GM21717 (cell line): ENCODE measurements at regions not wholly inside any gene's neighbourhood (a gene's known extent, or its start where the extent isn't known, plus 50 kb on each side); places are given as distances from the start of the nearest gene placed in this dataset.

Experiments
- ATAC-seq: cut with Tn5 transposase; IDR thresholded peaks from one replicate; pipeline ENCODE4 v1.9.1; 2021; ENCODE audit warnings: mild to moderate bottlenecking, moderate library complexity; ENCODE audit not compliant: unreplicated experiment

DNA sequence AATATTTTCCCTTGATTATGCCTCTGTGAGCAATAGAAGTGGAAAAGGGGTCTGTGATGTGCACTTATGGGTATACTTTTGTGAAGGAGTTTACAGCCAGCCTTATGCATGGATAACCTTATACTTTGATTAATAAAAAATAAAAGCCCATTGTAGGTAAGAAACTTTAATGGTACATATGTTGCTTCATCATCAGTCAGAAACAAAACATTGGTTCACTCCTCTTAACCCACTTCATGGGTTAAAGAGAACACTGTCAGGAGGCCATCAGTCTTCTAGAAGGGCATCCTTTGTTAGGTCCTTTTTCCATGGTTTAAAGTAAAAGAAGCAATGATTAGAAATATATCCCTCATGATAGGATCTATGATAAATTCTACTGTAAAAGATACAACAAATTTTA, 952.1 kb upstream of the MIR17HG start:
- ATAC-seq: no peak

DNA sequence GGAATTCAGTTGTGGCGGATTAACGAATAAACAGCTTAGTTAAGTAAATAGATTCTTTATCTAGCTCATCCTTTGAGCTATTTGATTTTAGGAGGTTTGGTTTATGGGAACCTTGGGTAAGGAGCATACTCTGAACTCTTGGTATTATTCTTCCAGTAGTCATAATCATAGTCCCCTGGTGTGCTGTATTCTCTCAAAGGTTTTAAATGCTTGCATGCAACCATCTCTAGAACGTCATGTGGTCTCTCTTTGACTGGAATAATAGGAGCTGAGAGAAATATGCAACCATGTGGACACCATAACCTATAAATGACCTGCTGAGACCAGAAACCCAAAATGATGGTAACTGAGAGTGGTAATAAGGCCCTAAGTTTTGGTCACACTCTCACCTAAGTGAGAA, 951.6 kb upstream of the MIR17HG start:
- ATAC-seq: no peak

DNA sequence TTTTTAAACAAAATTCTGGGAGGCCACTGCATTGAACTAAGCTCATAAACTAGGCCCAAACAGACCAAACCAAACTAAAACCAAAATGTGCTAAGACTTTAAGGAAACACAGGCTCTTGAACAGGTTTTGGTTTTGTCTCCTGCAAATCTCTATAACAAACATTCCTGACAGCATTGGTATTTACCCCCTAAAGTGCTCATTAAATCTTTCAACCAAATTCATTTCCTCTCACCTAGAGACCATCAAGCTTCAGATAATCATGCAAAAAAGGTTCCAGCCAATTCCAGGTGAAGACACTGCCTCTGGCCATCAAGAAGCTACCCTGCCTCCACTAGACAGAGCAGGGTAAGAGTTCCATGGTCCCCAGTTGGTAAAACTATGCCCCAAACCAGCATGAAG, 951.2 kb upstream of the MIR17HG start:
- ATAC-seq: no peak

DNA sequence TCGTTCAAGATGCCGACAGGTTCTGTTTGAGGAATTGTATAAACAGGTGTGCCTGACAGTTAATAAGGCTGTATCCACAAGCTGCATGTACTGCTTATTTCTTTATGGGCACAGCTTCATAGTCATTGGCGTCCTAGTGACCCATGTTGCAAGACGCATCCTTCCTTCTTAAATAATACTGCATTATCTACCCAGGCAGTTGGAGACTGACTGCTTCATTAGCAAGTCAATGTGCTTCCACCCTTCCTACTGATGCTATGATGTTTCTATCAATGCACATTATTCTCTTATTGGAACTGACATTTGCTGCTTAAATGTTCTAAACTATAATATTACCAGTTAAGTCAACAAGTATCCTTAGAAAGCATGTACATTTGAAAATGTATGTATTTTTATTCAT, 950.0 kb upstream of the MIR17HG start:
- ATAC-seq: no peak

DNA sequence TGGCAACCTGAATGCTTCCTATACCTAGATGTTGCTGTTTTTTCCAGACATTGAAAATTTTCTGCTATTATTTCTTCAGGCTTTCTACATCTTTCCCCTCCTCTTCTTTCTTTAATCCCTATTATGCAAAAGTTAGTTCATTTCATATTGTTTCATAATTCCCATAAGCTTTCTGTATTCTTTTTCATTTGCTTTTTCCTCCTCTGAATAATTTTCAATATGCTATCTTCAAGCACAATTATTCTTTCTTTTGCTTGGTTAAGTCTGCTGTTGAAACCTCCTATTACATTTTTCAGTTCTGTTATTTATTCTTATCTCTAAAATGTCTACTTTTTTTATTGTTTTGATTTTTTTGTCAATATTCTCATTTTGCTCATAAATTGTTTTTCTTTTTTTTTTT, 947.1 kb upstream of the MIR17HG start:
- ATAC-seq: no peak

DNA sequence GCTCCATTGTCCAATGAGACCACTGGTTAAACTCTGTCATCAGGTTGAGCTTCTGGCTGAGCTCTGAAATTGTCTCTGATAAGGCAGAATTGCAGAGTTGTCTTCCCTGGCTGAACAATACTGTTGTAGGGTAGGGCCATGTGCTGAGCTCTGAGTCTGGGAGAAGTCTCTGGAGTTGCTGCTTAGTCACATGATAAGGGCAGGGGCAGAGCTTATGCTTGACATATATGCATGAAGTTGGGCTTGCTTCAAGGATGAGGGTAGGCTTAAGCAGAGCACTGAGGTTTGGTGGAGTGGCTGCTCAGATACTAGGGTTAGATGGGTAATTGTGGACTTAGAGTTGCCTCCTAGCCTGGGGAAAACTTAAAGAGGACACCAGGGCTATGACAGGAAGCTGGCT, 946.3 kb upstream of the MIR17HG start:
- ATAC-seq: no peak

DNA sequence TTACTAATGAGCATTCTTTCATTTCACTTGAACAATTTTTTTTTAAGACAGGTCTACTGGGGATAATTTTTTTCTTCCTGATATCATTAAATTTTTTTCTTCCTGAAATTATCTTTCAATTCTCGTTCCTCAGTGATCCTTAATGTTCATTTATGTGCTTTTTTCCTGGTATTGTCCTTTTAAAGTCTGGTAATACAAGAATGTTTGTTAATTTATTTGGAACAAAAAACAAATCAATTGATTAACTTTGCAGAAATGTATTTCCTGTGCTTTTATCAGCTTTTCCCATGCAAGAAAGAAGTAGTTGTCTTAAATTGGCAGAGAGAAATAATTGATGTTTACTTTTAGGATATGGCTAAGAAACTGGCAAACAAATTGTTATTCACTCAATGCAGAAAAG, 945.4 kb upstream of the MIR17HG start:
- ATAC-seq: no peak

DNA sequence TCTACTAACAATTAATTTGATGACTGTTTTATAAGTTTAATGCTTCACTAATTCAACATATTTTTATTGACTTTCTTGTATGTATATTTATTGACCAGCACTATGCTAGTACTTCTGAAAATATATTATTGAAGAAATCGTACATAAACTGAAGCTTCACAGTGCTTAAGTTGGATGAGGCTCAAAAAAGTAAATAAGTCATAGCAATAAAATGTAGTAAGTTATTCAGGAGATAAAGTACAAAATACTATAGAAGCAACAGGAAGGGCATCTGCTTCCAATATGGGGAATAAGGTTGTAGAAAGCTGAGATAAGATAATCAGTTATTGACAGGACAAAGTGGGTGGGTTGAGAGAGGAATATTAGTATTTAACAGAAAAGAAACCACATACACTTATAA, 944.9 kb upstream of the MIR17HG start:
- ATAC-seq: no peak

DNA sequence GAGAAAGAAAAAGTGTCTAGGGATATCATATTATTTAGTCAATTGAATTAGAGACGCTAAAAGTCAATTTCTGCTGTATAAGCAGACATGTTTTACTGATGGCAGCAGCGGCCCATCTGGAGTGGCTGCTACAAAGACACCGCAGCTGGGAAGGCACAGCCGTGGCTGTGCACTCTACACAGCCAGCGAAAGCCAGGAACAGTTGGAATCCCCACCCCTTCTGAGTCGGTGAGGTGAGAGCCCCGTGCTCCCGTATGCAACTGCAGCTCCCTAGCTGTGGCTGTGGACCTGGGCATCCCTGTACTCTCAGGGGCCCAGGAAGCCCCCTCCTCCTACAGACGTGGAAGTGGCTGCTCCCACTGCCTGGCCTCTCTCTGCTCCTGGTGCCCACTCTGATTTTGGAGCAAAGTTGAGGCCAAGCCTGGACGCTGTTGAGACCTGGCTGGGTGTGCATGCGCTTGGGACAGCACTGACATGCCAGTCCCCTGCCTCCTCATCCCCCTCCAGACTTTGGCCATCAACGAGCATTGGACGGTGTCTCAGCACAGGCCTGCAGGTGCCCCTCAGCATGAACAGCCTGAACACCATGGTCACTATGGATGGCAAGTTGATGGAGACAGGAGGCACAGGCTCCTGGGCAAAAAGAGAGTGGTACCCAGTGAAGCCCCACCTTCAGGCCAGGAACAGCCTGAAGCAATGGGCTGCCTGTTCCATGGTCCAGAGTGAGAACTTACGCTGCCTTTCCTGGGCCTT, 944.0 kb upstream of the MIR17HG start:
- no peak for ATAC-seq

DNA sequence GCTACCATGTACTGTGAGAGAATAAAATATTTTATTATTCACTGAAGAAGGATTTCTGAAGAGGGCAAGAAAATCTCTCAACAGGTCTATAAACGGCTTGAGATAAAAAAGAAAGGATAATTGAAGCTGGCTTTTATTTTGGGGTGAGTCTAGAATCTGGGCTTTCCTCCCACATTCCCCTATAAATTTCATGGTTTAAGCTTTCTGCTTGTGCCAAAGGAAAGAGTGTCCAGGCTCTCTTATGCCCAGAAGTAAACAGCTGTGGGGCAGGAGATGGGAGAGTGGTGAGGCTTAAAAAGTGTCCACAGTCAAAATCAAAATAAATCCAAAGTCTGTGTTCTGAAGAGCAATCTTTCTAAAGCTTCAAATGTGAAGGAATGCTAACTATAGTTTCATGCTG, 942.2 kb upstream of the MIR17HG start:
- no peak for ATAC-seq

DNA sequence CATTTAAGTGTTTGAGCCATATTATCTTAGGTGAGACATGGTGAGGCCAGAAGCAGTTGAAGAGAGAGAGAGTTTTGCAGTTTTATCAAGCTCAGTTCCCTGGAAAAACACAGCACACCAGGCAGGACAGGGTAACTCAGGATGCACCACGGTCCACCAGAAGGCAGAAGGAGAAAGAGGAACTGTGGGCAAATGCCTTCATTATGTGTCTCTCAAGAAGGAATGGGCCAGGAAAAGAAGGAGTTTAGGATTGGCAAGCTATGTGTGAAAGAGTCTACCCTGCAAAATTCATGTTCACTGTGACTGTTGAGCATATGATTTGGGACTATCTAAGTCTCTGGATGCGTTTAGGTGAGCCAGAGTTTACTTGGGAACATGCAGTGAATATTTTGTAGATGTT, 934.5 kb upstream of the MIR17HG start:
- ATAC-seq: no peak

DNA sequence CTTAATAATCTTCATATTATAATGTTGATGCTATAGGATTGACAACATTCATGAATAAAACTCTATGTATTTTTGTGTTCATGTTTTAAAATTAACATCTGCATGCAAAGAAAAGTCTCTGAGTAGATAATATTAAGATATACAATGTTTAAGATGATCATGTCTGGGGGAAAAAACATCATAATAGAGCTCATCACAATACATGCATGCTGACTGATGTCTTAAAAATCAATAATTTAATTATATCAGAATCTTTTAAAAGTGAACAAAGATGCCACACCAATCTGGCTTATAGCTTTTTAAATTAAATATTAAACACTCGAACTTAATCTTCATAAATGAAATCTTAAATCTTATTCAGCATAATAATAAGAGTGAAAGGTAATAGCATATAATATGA, 933.9 kb upstream of the MIR17HG start:
- ATAC-seq: no peak

DNA sequence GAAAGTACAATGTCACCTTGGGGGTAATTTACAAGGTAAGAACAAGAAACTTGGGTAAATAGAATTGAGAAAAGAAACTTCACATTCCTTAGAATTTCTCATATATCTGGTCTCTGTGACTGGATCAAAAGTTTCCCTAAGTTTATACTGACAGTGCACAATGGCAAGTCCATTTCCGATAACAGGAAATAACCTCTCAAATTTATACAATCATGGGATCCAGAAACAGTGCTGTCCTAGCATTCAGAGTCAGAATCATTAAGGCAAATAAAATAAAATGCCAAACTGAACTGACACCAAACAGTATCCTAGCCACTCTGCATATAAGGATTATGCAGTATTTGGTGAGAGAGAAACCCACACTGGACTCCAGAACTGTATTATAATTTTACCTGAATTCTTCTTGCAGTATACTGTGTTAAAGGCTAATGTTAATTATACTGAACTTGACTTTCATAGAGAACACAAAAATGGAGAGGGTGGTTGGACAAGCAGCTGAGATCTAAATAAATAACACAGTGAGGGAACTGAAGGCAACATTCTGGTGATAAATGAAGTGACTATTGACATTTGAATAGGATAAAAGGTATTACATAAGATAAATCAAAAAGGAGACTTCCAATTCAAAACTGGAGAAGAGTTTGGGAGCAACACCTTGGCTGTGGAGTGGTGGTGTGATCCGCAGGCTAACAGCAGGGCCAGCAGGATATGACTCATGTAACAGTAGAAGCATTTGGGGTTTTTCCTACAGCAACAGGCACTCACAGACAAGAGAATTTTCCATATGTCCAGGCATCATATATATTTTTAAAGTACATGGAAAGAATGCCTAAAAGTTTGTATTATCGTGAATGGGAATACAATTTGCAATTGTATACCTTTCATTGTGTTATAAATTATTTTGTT, 932.5 kb upstream of the MIR17HG start:
- ATAC-seq: no peak

DNA sequence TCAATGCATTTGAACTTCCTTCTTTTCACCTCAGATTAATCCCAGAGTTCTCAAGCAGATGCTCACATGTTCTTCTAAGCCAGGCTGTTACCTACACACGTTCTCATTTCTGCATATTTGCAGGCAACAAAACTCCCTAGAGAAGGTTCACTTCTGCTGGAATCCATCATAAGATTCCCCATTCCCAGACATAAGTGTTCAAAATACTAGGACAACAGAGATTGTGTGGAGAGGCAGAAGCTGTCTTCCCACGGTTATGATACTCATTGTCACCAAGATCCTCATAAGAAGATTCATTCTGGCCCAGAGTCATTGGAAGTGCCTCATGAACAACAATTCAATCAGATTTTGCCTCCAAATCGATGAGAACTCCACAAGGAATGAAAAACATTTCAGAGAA, 931.6 kb upstream of the MIR17HG start:
- ATAC-seq: no peak

DNA sequence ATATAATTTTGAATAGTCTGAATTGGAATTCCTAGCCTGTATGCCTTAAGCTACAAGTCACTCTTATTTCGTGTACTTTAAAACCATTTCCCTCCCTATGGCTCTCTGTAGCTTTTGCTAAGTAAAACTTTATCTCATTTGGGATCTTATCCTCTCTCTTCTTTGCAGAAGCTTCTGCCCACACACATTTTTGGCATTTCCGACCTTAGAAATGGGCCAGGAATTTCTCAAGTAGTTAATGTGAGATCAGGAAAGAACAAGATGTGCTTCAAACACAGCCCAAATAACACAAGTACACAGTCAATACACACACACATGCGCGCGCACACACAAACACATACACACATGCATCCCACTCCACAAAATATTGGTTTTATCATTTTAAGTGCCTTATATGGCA, 931.0 kb upstream of the MIR17HG start:
- ATAC-seq: no peak

DNA sequence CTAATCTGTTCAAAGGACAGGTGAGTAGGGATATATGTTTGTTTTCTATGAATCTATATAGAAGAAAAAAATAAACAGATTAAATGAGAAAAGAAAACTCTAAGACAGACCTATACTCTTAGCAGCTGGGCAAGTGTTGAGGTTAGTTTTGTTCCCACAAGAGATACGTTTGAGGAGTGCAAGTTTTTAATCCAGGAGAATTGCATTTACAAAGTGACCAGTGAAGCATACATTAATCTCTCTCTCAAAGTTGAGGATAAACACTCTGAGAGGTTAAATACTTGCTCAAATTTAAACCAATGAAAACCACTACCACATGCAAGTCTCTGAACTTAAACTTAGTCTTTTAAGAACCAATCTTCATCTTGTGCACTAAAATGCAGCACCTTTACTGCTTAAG, 930.5 kb upstream of the MIR17HG start:
- no peak for ATAC-seq

DNA sequence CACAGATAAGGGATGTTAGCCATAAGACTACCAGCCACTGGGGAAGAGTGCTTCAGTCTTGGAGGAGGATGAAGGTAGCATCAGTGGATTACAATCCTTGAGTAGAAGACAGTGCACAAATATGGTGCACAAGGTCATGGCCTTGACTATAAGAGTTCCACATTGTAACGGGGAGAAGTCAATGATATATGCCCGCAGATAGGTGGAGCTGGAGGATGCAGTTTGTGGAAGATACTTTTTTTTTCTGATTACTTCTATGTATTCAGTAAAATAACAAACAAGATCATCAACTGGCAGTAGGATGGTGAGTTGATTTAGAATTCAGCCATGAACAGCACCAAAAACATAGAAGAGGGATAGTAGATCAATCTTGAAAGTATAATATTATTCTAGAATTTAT, 926.8 kb upstream of the MIR17HG start:
- ATAC-seq: no peak

DNA sequence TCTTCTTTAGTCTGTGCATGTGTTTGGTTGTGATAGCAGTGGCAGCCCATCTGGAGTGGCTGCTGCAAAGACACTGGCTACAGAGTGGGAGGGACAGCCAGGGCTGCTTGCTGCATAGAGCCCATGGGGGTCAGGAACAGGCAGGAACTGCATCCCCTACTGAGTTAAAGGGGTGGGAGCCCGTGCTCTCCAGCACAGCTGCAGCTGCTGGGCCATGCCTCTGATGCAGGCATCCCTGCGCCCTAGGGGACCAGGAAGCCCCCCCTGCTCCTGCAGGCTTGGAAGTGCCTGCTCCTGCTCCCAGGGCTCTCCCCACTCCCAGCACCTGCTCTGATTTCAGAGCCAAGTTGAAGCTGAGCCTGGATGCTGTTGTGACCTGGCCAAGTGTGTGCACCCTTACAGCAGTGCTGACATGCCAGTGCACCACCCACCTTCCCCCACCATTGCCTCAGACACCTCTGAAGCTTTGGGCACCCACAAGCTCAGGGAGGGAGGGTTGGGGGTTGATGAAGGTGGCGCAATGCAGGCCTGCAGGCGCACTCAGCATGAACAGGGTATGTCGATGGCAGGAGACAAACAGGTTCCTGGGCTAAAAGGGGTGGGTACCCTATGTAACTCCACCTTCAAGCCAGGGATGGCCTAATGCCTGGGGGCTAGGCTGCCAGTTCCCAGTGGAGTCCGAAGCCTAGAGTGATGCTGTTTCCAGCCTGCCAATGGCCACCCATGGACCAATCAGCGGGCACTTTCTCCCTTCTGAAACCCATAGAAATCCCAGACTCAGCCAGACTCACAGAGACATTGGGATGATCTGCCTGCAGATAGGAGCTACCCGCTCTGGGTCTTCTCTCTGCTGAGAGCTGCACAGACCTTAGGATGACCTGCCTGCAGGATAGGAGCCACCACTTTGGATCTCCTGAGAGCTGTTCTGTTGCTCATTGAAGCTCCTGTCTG, 919.9 kb upstream of the MIR17HG start:
- no peak for ATAC-seq

DNA sequence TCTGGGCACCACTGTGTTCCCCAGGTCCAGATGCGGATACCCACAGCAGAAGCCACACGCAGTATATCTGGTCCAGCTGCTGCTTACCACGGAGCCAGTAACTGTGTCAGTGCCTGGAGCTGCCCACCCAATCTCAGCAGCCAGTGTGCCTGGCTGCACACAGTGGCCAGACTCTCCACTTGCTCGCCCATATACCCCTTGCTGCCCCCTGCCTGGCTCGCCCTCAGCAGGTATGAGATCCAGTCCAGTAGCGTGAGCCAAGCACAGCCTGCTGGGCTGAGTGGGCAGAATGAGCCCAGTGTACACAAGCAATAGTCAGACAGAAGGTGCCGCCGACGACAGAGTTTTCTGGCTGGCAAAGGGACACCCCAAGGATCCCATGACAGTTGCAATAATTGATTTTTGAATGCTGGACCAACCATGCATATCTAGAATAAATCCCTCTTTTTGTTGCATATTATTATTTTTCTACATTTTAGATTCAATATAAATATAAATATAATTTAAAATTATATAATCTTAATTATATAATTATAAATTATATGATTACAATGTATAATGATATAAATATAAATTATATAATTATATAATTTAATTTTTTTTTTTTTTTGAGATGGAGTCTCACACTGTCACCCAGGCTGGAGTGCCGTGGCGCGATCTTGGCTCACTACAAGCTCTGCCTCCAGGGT, 918.8 kb upstream of the MIR17HG start:
- ATAC-seq: no peak

DNA sequence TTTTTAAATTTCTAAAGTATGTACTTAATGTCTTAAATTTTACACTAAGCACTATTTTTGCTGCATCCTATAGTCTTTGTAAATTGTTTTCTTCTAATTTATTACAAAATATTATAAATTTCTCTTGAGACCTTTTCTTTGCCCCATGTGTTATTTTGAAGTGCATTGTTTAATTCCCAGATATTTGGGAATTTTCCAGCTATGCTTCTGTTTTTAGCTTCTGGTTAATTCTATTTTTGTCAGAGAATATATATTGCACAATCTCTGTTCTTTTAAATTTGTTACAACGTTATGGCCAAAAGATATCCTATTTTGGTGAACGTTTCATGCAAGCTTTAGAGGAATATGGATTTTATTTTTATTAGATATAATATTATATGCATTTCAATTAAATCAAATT, 917.4 kb upstream of the MIR17HG start:
- ATAC-seq: no peak

DNA sequence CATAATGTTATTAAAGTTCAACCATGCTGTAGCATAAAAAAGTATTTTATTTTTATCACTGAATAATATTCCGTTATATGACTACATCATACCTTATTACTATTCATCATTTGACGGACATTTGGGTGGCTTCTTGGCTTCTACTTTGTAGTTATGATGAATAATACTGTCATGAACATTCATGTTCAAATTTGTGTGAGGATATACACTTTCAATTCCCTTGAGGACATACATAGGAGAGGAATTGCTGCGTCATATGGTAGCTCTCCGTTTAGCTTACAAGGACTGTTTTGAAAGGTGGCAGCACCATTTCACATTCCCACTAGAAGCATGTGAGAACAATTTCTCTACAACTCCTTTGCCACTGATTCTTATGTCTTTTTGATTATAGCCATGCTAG, 910.8 kb upstream of the MIR17HG start:
- ATAC-seq: no peak
